WTC11 (cell line): ENCODE measurements at regions not wholly inside any gene's neighbourhood (a gene's known extent, or its start where the extent isn't known, plus 50 kb on each side); places are given as distances from the start of the nearest gene placed in this dataset.

Source experiments
- ATAC-seq: fragments of 200-7000 bp; cut with Tn5 transposase; 2 replicates; pipeline ENCODE4 v1.10.0; 2021; ENCODE audit warnings: mild to moderate bottlenecking, moderate library complexity
- CTCF ChIA-PET: fragments of 300-600 bp; sonication (Branson Sonifier 250); formaldehyde crosslinking; loops from one replicate; lab custom pipeline; 2021; ENCODE audit warnings: antibody characterized with exemption; lab: Charles Lee
- POLR2A ChIA-PET: fragments of 350-600 bp; sonication (Branson Sonifier 250); formaldehyde crosslinking; loops from one replicate; lab custom pipeline; 2021; ENCODE audit warnings: antibody characterized with exemption; lab: Charles Lee
- DNase-seq: peaks from one replicate; pipeline ENCODE4 v3.0.0; 2021; ENCODE audit warnings: low spot score
- H3K27ac Mint-ChIP-seq: 2 replicates; pipeline ENCODE4 v1.8.0; 2021; ENCODE audit warnings: mixed read lengths
- H3K27me3 Mint-ChIP-seq: 2 replicates; pipeline ENCODE4 v1.8.0; 2021; ENCODE audit warnings: low read depth, mild to moderate bottlenecking, moderate library complexity, mixed read lengths
- H3K36me3 Mint-ChIP-seq: 2 replicates; pipeline ENCODE4 v1.8.0; 2021; ENCODE audit warnings: mixed read lengths
- H3K4me1 Mint-ChIP-seq: 2 replicates; pipeline ENCODE4 v1.8.0; 2022; ENCODE audit warnings: mixed read lengths
- H3K4me3 Mint-ChIP-seq: 2 replicates; pipeline ENCODE4 v1.8.0; 2021; ENCODE audit warnings: mild to moderate bottlenecking, moderate library complexity, mixed read lengths
- H3K9me3 Mint-ChIP-seq: 2 replicates; pipeline ENCODE4 v1.8.0; 2021; ENCODE audit warnings: mixed read lengths
- GABPB1 ChIP-seq: sonication (generic); formaldehyde crosslinking; IDR thresholded peaks from 2 replicates; pipeline ENCODE4 v1.8.1; 2023; ENCODE audit warnings: mild to moderate bottlenecking, missing genetic modification reagents
- GRHL2 ChIP-seq: fragments of 250-450 bp; sonication (Bioruptor Pico); IDR thresholded peaks from 2 replicates; pipeline ENCODE4 v1.8.0; 2022; ENCODE audit warnings: mild to moderate bottlenecking, moderate library complexity; ENCODE audit not compliant: insufficient replicate concordance, severe bottlenecking
- NFYB ChIP-seq: sonication (generic); formaldehyde crosslinking; conservative IDR thresholded peaks from 2 replicates; pipeline ENCODE4 v1.8.0; 2022; ENCODE audit warnings: low read depth, missing genetic modification reagents
- NR1H2 ChIP-seq: sonication (generic); formaldehyde crosslinking; IDR thresholded peaks from 2 replicates; pipeline ENCODE4 v1.9.0; 2021; ENCODE audit warnings: mild to moderate bottlenecking, moderate library complexity, missing genetic modification reagents
- SOX15 ChIP-seq: fragments of 250-450 bp; sonication (Bioruptor Pico); IDR thresholded peaks from 2 replicates; pipeline ENCODE4 v1.9.0; 2021; ENCODE audit warnings: mild to moderate bottlenecking
- SP1 ChIP-seq: sonication (generic); formaldehyde crosslinking; conservative IDR thresholded peaks from 2 replicates; pipeline ENCODE4 v1.8.1; 2022; ENCODE audit warnings: missing genetic modification reagents
- TF ChIP-seq, protein P1 (sequence below): fragments of 250-450 bp; sonication (Bioruptor Pico); IDR thresholded peaks from 2 replicates; pipeline ENCODE4 v1.9.0; 2021; ENCODE audit warnings: mild to moderate bottlenecking
- TF ChIP-seq, protein P2 (sequence below): sonication (generic); formaldehyde crosslinking; IDR thresholded peaks from 2 replicates; pipeline ENCODE4 v1.8.0; 2022; ENCODE audit warnings: missing genetic modification reagents
- TF ChIP-seq, protein P3 (sequence below): sonication (generic); formaldehyde crosslinking; IDR thresholded peaks from 2 replicates; pipeline ENCODE4 v1.8.0; 2022; ENCODE audit warnings: mild to moderate bottlenecking, missing genetic modification reagents
- TF ChIP-seq, protein P4 (sequence below): sonication (generic); formaldehyde crosslinking; IDR thresholded peaks from 2 replicates; pipeline ENCODE4 v1.8.1; 2023; ENCODE audit warnings: mild to moderate bottlenecking, missing genetic modification reagents
- TF ChIP-seq, protein P5 (sequence below): fragments of 200-600 bp; IDR thresholded peaks from 2 replicates; pipeline ENCODE4 v1.8.0; 2022; ENCODE audit warnings: antibody characterized with exemption
- TF ChIP-seq, protein P6 (sequence below): sonication (generic); formaldehyde crosslinking; IDR thresholded peaks from 2 replicates; pipeline ENCODE4 v1.8.1; 2023; ENCODE audit warnings: mild to moderate bottlenecking, missing genetic modification reagents, moderate library complexity
- TF ChIP-seq, protein P7 (sequence below): fragments of 250-450 bp; sonication (Bioruptor Pico); IDR thresholded peaks from 2 replicates; pipeline ENCODE4 v1.9.0; 2021; ENCODE audit warnings: mild to moderate bottlenecking
- TF ChIP-seq, protein P8 (sequence below): fragments of 250-450 bp; sonication (Bioruptor Pico); IDR thresholded peaks from 2 replicates; pipeline ENCODE4 v1.9.0; 2021; ENCODE audit warnings: mild to moderate bottlenecking, borderline replicate concordance
- TF ChIP-seq, protein P9 (sequence below): sonication (generic); formaldehyde crosslinking; IDR thresholded peaks from 2 replicates; pipeline ENCODE4 v1.8.1; 2023; ENCODE audit warnings: mild to moderate bottlenecking, missing genetic modification reagents

DNA sequence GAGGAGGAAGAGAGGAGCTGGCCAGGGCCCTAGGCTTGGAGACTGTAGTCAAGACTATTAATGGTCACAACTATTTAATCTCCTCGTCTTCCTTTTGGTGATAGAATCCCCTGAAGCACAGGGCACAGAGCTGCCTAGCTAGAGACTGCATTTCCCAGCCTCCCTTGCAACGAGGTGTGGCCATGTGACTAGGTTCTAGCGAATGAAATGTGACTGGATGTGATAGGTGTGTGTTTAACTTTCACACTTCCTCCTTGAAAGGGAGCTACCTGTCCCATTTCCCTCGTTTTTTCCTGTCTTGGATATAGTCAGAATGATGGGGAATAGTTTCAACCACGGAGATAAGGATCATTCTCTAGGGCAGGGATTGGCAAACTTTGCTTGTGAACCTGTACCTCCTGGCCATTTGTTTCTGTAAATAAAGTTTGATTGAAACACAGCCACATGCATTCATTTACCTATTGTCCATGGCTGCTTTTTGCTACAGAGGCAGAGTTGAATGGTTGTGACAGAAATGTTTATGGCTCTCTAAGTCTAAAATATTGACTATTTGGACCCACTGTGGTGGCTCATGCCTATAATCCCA lies 313.5 kb downstream of the MIAT start:
- no peak for DNase-seq
- H3K27me3 Mint-ChIP-seq: peaks cover 23% of the 10 kb centered on the region
- ATAC-seq: peak; percentile 90

More for the DNA sequence above, 313.5 kb downstream of the MIAT start:
- Mint-ChIP-seq H3K9me3 (no peaks in the 10 kb centered on the region), H3K27ac (no peak overlapping the region), H3K36me3 (no peaks in the 10 kb centered on the region), H3K4me1 (no peaks in the 10 kb centered on the region), H3K4me3 (no peak overlapping the region)
- ChIA-PET POLR2A (no interaction called here), CTCF (interaction anchor here (0.9 kb wide), 1 partner anchor 119 kb away, joined by 4 read pairs; no protein-coding TSS in a partner anchor)
- no peak for TF ChIP-seq SOX15 (CRISPR knock-in tag)
- TF ChIP-seq, protein P1, sequence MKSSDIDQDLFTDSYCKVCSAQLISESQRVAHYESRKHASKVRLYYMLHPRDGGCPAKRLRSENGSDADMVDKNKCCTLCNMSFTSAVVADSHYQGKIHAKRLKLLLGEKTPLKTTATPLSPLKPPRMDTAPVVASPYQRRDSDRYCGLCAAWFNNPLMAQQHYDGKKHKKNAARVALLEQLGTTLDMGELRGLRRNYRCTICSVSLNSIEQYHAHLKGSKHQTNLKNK (CRISPR knock-in tag): no peak
- TF ChIP-seq GRHL2 (CRISPR knock-in tag): no peak
- TF ChIP-seq NR1H2: no peak
- TF ChIP-seq, protein P2, sequence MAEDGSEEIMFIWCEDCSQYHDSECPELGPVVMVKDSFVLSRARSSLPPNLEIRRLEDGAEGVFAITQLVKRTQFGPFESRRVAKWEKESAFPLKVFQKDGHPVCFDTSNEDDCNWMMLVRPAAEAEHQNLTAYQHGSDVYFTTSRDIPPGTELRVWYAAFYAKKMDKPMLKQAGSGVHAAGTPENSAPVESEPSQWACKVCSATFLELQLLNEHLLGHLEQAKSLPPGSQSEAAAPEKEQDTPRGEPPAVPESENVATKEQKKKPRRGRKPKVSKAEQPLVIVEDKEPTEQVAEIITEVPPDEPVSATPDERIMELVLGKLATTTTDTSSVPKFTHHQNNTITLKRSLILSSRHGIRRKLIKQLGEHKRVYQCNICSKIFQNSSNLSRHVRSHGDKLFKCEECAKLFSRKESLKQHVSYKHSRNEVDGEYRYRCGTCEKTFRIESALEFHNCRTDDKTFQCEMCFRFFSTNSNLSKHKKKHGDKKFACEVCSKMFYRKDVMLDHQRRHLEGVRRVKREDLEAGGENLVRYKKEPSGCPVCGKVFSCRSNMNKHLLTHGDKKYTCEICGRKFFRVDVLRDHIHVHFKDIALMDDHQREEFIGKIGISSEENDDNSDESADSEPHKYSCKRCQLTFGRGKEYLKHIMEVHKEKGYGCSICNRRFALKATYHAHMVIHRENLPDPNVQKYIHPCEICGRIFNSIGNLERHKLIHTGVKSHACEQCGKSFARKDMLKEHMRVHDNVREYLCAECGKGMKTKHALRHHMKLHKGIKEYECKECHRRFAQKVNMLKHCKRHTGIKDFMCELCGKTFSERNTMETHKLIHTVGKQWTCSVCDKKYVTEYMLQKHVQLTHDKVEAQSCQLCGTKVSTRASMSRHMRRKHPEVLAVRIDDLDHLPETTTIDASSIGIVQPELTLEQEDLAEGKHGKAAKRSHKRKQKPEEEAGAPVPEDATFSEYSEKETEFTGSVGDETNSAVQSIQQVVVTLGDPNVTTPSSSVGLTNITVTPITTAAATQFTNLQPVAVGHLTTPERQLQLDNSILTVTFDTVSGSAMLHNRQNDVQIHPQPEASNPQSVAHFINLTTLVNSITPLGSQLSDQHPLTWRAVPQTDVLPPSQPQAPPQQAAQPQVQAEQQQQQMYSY (CRISPR knock-in tag): no peak
- TF ChIP-seq, protein P3, sequence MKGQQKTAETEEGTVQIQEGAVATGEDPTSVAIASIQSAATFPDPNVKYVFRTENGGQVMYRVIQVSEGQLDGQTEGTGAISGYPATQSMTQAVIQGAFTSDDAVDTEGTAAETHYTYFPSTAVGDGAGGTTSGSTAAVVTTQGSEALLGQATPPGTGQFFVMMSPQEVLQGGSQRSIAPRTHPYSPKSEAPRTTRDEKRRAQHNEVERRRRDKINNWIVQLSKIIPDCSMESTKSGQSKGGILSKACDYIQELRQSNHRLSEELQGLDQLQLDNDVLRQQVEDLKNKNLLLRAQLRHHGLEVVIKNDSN (CRISPR knock-in tag): peak; percentile 95
- TF ChIP-seq, protein P4, sequence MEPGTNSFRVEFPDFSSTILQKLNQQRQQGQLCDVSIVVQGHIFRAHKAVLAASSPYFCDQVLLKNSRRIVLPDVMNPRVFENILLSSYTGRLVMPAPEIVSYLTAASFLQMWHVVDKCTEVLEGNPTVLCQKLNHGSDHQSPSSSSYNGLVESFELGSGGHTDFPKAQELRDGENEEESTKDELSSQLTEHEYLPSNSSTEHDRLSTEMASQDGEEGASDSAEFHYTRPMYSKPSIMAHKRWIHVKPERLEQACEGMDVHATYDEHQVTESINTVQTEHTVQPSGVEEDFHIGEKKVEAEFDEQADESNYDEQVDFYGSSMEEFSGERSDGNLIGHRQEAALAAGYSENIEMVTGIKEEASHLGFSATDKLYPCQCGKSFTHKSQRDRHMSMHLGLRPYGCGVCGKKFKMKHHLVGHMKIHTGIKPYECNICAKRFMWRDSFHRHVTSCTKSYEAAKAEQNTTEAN: no peak
- peak; percentile 99 for TF ChIP-seq NFYB (CRISPR knock-in tag)
- TF ChIP-seq, protein P5, sequence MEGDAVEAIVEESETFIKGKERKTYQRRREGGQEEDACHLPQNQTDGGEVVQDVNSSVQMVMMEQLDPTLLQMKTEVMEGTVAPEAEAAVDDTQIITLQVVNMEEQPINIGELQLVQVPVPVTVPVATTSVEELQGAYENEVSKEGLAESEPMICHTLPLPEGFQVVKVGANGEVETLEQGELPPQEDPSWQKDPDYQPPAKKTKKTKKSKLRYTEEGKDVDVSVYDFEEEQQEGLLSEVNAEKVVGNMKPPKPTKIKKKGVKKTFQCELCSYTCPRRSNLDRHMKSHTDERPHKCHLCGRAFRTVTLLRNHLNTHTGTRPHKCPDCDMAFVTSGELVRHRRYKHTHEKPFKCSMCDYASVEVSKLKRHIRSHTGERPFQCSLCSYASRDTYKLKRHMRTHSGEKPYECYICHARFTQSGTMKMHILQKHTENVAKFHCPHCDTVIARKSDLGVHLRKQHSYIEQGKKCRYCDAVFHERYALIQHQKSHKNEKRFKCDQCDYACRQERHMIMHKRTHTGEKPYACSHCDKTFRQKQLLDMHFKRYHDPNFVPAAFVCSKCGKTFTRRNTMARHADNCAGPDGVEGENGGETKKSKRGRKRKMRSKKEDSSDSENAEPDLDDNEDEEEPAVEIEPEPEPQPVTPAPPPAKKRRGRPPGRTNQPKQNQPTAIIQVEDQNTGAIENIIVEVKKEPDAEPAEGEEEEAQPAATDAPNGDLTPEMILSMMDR: no peak
- TF ChIP-seq, protein P6, sequence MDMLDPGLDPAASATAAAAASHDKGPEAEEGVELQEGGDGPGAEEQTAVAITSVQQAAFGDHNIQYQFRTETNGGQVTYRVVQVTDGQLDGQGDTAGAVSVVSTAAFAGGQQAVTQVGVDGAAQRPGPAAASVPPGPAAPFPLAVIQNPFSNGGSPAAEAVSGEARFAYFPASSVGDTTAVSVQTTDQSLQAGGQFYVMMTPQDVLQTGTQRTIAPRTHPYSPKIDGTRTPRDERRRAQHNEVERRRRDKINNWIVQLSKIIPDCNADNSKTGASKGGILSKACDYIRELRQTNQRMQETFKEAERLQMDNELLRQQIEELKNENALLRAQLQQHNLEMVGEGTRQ: peak; percentile 96
- TF ChIP-seq GABPB1 (CRISPR knock-in tag): no peak
- TF ChIP-seq, protein P7, sequence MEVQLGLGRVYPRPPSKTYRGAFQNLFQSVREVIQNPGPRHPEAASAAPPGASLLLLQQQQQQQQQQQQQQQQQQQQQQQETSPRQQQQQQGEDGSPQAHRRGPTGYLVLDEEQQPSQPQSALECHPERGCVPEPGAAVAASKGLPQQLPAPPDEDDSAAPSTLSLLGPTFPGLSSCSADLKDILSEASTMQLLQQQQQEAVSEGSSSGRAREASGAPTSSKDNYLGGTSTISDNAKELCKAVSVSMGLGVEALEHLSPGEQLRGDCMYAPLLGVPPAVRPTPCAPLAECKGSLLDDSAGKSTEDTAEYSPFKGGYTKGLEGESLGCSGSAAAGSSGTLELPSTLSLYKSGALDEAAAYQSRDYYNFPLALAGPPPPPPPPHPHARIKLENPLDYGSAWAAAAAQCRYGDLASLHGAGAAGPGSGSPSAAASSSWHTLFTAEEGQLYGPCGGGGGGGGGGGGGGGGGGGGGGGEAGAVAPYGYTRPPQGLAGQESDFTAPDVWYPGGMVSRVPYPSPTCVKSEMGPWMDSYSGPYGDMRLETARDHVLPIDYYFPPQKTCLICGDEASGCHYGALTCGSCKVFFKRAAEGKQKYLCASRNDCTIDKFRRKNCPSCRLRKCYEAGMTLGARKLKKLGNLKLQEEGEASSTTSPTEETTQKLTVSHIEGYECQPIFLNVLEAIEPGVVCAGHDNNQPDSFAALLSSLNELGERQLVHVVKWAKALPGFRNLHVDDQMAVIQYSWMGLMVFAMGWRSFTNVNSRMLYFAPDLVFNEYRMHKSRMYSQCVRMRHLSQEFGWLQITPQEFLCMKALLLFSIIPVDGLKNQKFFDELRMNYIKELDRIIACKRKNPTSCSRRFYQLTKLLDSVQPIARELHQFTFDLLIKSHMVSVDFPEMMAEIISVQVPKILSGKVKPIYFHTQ (CRISPR knock-in tag): no peak
- TF ChIP-seq, protein P8, sequence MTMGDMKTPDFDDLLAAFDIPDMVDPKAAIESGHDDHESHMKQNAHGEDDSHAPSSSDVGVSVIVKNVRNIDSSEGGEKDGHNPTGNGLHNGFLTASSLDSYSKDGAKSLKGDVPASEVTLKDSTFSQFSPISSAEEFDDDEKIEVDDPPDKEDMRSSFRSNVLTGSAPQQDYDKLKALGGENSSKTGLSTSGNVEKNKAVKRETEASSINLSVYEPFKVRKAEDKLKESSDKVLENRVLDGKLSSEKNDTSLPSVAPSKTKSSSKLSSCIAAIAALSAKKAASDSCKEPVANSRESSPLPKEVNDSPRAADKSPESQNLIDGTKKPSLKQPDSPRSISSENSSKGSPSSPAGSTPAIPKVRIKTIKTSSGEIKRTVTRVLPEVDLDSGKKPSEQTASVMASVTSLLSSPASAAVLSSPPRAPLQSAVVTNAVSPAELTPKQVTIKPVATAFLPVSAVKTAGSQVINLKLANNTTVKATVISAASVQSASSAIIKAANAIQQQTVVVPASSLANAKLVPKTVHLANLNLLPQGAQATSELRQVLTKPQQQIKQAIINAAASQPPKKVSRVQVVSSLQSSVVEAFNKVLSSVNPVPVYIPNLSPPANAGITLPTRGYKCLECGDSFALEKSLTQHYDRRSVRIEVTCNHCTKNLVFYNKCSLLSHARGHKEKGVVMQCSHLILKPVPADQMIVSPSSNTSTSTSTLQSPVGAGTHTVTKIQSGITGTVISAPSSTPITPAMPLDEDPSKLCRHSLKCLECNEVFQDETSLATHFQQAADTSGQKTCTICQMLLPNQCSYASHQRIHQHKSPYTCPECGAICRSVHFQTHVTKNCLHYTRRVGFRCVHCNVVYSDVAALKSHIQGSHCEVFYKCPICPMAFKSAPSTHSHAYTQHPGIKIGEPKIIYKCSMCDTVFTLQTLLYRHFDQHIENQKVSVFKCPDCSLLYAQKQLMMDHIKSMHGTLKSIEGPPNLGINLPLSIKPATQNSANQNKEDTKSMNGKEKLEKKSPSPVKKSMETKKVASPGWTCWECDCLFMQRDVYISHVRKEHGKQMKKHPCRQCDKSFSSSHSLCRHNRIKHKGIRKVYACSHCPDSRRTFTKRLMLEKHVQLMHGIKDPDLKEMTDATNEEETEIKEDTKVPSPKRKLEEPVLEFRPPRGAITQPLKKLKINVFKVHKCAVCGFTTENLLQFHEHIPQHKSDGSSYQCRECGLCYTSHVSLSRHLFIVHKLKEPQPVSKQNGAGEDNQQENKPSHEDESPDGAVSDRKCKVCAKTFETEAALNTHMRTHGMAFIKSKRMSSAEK: no peak
- TF ChIP-seq SP1 (CRISPR knock-in tag): no peak
- TF ChIP-seq, protein P9, sequence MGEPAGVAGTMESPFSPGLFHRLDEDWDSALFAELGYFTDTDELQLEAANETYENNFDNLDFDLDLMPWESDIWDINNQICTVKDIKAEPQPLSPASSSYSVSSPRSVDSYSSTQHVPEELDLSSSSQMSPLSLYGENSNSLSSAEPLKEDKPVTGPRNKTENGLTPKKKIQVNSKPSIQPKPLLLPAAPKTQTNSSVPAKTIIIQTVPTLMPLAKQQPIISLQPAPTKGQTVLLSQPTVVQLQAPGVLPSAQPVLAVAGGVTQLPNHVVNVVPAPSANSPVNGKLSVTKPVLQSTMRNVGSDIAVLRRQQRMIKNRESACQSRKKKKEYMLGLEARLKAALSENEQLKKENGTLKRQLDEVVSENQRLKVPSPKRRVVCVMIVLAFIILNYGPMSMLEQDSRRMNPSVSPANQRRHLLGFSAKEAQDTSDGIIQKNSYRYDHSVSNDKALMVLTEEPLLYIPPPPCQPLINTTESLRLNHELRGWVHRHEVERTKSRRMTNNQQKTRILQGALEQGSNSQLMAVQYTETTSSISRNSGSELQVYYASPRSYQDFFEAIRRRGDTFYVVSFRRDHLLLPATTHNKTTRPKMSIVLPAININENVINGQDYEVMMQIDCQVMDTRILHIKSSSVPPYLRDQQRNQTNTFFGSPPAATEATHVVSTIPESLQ (CRISPR knock-in tag): no peak
